ENCODE measurements at regions not wholly inside any gene's neighbourhood (a gene's known extent, or its start where the extent isn't known, plus 50 kb on each side); places are given as distances from the start of the nearest gene placed in this dataset.

- TF ChIP-seq POLR2AphosphoS5 (IDR thresholded peaks at IDR 0.05; ENCODE audit: low read depth, low read length), result no peak
- TF ChIP-seq REST (IDR thresholded peaks at IDR 0.05; ENCODE audit: insufficient read depth in 1 of 2, low read depth in 2 of 2, low read length in 2 of 2), result no peak
- TF ChIP-seq SIN3A (IDR thresholded peaks at IDR 0.05; ENCODE audit: borderline replicate concordance, insufficient read depth, low read length), result no peak
- TF ChIP-seq TAF1 (IDR thresholded peaks at IDR 0.05; ENCODE audit: borderline replicate concordance, insufficient read depth, low read length), result no peak
- TF ChIP-seq FOXP2 (optimal IDR thresholded peaks at IDR 0.05; ENCODE audit: borderline replicate concordance, extremely low read depth, extremely low read length, insufficient read depth), result no peak
Observed at GRCh38 chr18:41864216-41864615, 90.8 kb upstream of the PIK3C3 start.

GRCh38 chr18:41862921-41863320 lies 92.1 kb upstream of the PIK3C3 start:
- TF ChIP-seq TAF1 (IDR thresholded peaks at IDR 0.05; ENCODE audit: borderline replicate concordance, insufficient read depth, low read length) (no peak), FOXP2 (optimal IDR thresholded peaks at IDR 0.05; ENCODE audit: borderline replicate concordance, extremely low read depth, extremely low read length, insufficient read depth) (no peak), SIN3A (IDR thresholded peaks at IDR 0.05; ENCODE audit: borderline replicate concordance, insufficient read depth, low read length) (no peak), POLR2AphosphoS5 (IDR thresholded peaks at IDR 0.05; ENCODE audit: low read depth, low read length) (no peak), REST (IDR thresholded peaks at IDR 0.05; ENCODE audit: insufficient read depth in 1 of 2, low read depth in 2 of 2, low read length in 2 of 2) (no peak)

- TF ChIP-seq REST (IDR thresholded peaks at IDR 0.05; ENCODE audit: insufficient read depth in 1 of 2, low read depth in 2 of 2, low read length in 2 of 2) (no peak), SIN3A (IDR thresholded peaks at IDR 0.05; ENCODE audit: borderline replicate concordance, insufficient read depth, low read length) (no peak), POLR2AphosphoS5 (IDR thresholded peaks at IDR 0.05; ENCODE audit: low read depth, low read length) (no peak), FOXP2 (optimal IDR thresholded peaks at IDR 0.05; ENCODE audit: borderline replicate concordance, extremely low read depth, extremely low read length, insufficient read depth) (no peak), TAF1 (IDR thresholded peaks at IDR 0.05; ENCODE audit: borderline replicate concordance, insufficient read depth, low read length) (no peak)
Observed at GRCh38 chr18:41860987-41861386, 94.0 kb upstream of the PIK3C3 start.

- no peak for TF ChIP-seq SIN3A (IDR thresholded peaks at IDR 0.05; ENCODE audit: borderline replicate concordance, insufficient read depth, low read length)
- TF ChIP-seq POLR2AphosphoS5 (IDR thresholded peaks at IDR 0.05; ENCODE audit: low read depth, low read length), result no peak
- TF ChIP-seq TAF1 (IDR thresholded peaks at IDR 0.05; ENCODE audit: borderline replicate concordance, insufficient read depth, low read length), result no peak
- TF ChIP-seq FOXP2 (optimal IDR thresholded peaks at IDR 0.05; ENCODE audit: borderline replicate concordance, extremely low read depth, extremely low read length, insufficient read depth), result no peak
- no peak for TF ChIP-seq REST (IDR thresholded peaks at IDR 0.05; ENCODE audit: insufficient read depth in 1 of 2, low read depth in 2 of 2, low read length in 2 of 2)
Observed at GRCh38 chr18:41858761-41859555, 96.1 kb upstream of the PIK3C3 start.

Measured in PFSK-1 (cell line).